Ovary (tissue), 7 donors: ENCODE measurements at regions not wholly inside any gene's neighbourhood (a gene's known extent, or its start where the extent isn't known, plus 50 kb on each side); places are given as distances from the start of the nearest gene placed in this dataset.
"Not testable (repeated sequence)": the region's sequence is repeated elsewhere in the genome, so short reads cannot be mapped to it uniquely, and the experiment has no call there.

ENCODE experiments used
- DNase-seq, 5 donors: peaks; one replicate each; pipeline ENCODE4 v3.0.0-alpha.2; 2019 to 2020
- H3K27ac ChIP-seq, 2 donors: fragments of 200-600 bp; one replicate each; pipeline versions ENCODE4 v1.5.1 to v1.8.0; 2019 to 2022
- H3K27me3 ChIP-seq: fragments of 200-600 bp; one replicate; pipeline ENCODE4 v1.8.0; 2022
- H3K36me3 ChIP-seq: fragments of 200-600 bp; sonication (generic); one replicate; pipeline ENCODE4 v1.5.1; 2019
- H3K4me1 ChIP-seq: one replicate; pipeline ENCODE4 v1.8.1; 2013; ENCODE audit warnings: mild to moderate bottlenecking, moderate library complexity; ENCODE audit not compliant: insufficient read depth
- H3K4me3 ChIP-seq: fragments of 200-600 bp; sonication (generic); one replicate; pipeline ENCODE4 v1.5.1; 2017
- H3K9me3 ChIP-seq, 2 donors: fragments of 200-600 bp in 1 of 2; sonication (generic) in 1 of 2; one replicate each; pipeline versions ENCODE4 v1.5.1 to v1.8.1; 2013 to 2019; ENCODE audit warnings: mild to moderate bottlenecking in 1 of 2, moderate library complexity in 1 of 2
- EP300 ChIP-seq: sonication (generic); formaldehyde crosslinking; IDR thresholded peaks from one replicate; pipeline ENCODE4 v1.6.1; 2017; ENCODE audit warnings: antibody characterized with exemption
- POLR2A ChIP-seq: fragments of 450-650 bp; IDR thresholded peaks from one replicate; pipeline ENCODE4 v1.6.1; 2017; ENCODE audit warnings: antibody characterized with exemption, mild to moderate bottlenecking, moderate library complexity
- WGBS, 3 donors: extraction: QIAGEN DNeasy Blood & Tissue Kit in 1 of 3; methylation state at CpG; one replicate each; pipeline versions ENCODE4 v1.1.5 to v1.1.7; 2013 to 2017; 5-methylcytosine and 5-hydroxymethylcytosine counted together
- intact Hi-C, 4 donors: fragments of 100-400 bp; cut with DNase I; formaldehyde crosslinking; loops; one replicate each; pipeline versions ENCODE4 v1.11.0 to v1.15.1; 2022 to 2023
- TF ChIP-seq, protein P1 (sequence below), 3 donors: fragments of 450-650 bp in 2 of 3; fragments of 200-600 bp in 1 of 3; IDR thresholded peaks; one replicate each; pipeline versions ENCODE4 v1.5.1 to v1.8.0; 2016 to 2022; ENCODE audit warnings: antibody characterized with exemption in 3 of 3, mild to moderate bottlenecking in 1 of 3
- donor health status: DM: no; HTN: no; CAD: no; lungs with moderate emphysema.
- donor health status: DM: no; HTN: no; CAD: no.
- donor health status: Bipolar disorder and iron deficiency.
- donor health status: DM: no; HTN: no; CAD: no.
- donor health status: DM: yes; HTN: yes; CAD: no.

DNA sequence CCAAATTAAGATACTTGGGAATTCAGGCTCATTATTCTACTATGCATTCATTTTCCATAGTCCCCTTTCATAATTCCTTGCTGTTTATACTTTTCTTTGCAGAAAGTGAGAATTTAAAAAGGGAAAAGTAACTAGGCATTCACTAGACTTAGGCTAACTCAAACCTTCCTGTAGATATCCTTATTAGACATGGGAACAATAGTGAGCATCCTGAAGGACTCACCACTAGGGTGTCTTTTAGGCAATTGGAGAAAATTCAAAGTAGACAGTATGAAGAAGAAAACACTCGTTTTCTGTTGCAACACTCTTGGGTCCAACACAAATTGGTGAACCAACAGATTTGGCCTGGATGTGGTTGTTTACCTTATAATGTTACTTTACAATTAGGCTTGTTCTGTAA, 213.2 kb upstream of the GRIN3A start:
- intact Hi-C loops = no loop called here
- TF ChIP-seq, protein P1, sequence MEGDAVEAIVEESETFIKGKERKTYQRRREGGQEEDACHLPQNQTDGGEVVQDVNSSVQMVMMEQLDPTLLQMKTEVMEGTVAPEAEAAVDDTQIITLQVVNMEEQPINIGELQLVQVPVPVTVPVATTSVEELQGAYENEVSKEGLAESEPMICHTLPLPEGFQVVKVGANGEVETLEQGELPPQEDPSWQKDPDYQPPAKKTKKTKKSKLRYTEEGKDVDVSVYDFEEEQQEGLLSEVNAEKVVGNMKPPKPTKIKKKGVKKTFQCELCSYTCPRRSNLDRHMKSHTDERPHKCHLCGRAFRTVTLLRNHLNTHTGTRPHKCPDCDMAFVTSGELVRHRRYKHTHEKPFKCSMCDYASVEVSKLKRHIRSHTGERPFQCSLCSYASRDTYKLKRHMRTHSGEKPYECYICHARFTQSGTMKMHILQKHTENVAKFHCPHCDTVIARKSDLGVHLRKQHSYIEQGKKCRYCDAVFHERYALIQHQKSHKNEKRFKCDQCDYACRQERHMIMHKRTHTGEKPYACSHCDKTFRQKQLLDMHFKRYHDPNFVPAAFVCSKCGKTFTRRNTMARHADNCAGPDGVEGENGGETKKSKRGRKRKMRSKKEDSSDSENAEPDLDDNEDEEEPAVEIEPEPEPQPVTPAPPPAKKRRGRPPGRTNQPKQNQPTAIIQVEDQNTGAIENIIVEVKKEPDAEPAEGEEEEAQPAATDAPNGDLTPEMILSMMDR (IDR thresholded peaks at IDR 0.05) = no peak
- no peak for TF ChIP-seq POLR2A
- TF ChIP-seq EP300 = no peak
- Histone ChIP-seq H3K9me3 (no peaks in the 10 kb centered on the region), H3K36me3 (no peaks in the 10 kb centered on the region), H3K4me3 (no peak overlapping the region), H3K27me3 (no peaks in the 10 kb centered on the region), H3K4me1 (no peaks in the 10 kb centered on the region), H3K27ac (no peak overlapping the region)
- WGBS, 3 donors = 41 to 72% (median 68%) methylated on average over 1 of the region's 1 CpG
- no peak for DNase-seq

DNA sequence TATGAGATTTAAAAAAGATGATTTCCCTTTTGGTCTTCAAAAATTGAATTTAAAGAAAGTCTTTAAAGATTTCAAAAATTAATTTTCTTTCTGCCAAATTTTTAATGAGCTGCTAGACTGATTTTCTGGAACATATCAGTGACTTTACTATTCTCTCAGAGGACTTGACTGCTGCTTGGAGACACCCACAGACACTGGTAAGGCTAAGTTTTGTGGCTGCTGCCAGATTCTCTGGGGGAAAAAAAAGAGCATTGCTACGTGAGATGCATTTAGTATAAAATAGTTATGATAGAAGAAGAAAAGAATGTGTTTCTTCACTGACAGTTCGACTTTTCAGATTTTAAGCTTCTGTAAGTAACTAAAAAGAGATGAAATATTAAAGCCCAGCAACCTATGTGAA, 193.3 kb upstream of the GRIN3A start:
- H3K4me1 ChIP-seq = no peaks in the 10 kb centered on the region
- TF ChIP-seq, protein P1 (IDR thresholded peaks at IDR 0.05) = no peak
- TF ChIP-seq EP300 (no peak), POLR2A (no peak)
- DNase-seq = no peak
- WGBS, 3 donors = 35 to 46% (median 39%) methylated on average over 2 of the region's 2 CpGs
- no peak overlapping the region for H3K27ac ChIP-seq
- intact Hi-C loops = no loop called here
- no peaks in the 10 kb centered on the region for H3K36me3 ChIP-seq
- H3K27me3 ChIP-seq = no peaks in the 10 kb centered on the region
- no peak overlapping the region for H3K4me3 ChIP-seq
- no peaks in the 10 kb centered on the region for H3K9me3 ChIP-seq

DNA sequence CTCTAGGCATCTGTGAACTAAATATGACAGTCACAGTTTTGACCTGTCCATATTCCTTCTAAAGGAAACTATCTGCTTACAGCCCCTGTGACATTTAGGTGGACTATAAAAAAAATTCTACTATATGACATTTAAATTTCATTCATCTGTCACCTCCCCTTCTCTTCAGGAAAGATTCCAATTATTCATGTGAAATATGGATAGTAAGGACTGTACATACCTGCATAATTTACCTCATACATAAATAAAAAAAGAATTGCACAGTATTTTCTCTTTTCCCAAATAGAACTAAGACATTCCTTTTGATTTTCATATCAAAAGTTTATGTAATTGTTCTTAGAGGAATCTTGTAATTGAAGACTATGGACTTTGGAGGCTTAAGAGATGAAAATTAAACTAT, 192.3 kb upstream of the GRIN3A start:
- Histone ChIP-seq H3K4me1 (no peaks in the 10 kb centered on the region), H3K9me3 (no peaks in the 10 kb centered on the region), H3K27me3 (no peaks in the 10 kb centered on the region)

DNA sequence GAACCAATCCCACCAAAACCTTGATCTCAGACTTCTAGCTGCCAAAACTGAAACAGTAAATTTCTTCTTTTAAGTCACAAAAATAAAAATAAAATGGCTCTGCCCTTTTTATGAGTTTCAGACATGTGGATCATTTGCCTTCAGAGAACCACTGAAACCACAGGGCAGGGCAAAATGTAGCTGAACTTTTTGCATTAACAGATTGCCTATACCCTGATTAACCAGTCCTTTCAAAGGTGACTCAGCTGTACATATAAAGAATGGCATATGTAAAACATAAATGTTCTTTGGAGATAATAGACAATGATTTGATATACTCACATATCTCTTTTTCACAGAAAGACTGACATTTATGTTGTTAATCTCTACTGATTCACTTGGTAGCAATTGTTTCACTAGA, 187.1 kb upstream of the GRIN3A start:
- H3K27me3 ChIP-seq = no peaks in the 10 kb centered on the region
- H3K9me3 ChIP-seq = no peaks in the 10 kb centered on the region
- TF ChIP-seq, protein P1 (IDR thresholded peaks at IDR 0.05) = no peak
- TF ChIP-seq EP300 (no peak), POLR2A (no peak)
- H3K27ac ChIP-seq = no peak overlapping the region
- H3K4me3 ChIP-seq = no peak overlapping the region
- no peak for DNase-seq
- no peaks in the 10 kb centered on the region for H3K36me3 ChIP-seq
- intact Hi-C loops = no loop called here
- H3K4me1 ChIP-seq = no peaks in the 10 kb centered on the region

More for the DNA sequence above, 192.3 kb upstream of the GRIN3A start:
- Histone ChIP-seq H3K27ac (no peak overlapping the region), H3K36me3 (no peaks in the 10 kb centered on the region), H3K4me3 (no peak overlapping the region)
- intact Hi-C loops = no loop called here
- DNase-seq = no peak
- TF ChIP-seq, protein P1 (IDR thresholded peaks at IDR 0.05) = no peak
- TF ChIP-seq EP300 = no peak
- TF ChIP-seq POLR2A = no peak

DNA sequence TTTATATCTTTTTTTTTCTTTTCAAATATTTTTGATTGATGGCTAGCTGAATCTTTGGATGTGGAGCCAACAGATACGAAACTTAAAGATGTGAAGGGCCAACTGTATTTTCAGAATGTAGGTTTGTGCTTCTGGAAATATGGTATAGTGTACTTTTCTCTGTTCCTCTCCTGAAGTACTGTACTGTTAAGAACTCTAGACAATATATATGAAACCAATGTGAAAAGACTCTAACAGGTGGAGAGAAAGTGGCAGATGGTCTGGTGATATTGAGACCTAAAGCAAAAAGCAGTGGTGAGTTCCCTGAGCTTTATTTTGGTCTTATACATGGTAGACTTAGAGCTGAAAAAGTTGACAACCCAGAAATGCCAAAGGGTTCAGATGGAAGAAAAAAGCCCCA, 185.0 kb upstream of the GRIN3A start:
- DNase-seq = no peak
- intact Hi-C loops = no loop called here
- Histone ChIP-seq H3K4me1 (no peaks in the 10 kb centered on the region), H3K9me3 (no peaks in the 10 kb centered on the region), H3K27me3 (no peaks in the 10 kb centered on the region), H3K4me3 (no peak overlapping the region), H3K27ac (no peak overlapping the region), H3K36me3 (no peaks in the 10 kb centered on the region)
- TF ChIP-seq EP300 (no peak), POLR2A (no peak)
- TF ChIP-seq, protein P1 (IDR thresholded peaks at IDR 0.05) = no peak
- 48 to 81% (median 70%) methylated on average over 1 of the region's 1 CpG for WGBS, 3 donors

DNA sequence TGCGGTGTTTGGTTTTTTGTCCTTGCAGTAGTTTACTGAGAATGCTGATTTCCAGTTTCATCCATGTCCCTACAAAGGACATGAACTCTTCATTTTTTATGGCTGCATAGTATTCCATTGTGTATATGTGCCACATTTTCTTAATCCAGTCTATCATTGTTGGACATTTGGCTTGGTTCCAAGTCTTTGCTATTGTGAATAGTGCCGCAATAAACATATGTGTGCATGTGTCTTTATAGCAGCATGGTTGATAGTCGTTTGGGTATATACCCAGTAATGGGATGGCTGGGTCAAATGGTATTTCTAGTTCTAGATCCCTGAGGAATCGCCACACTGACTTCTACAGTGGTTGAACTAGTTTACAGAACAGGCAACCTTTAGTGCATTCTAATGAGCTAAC, 178.5 kb upstream of the GRIN3A start:
- intact Hi-C loops, H3K4me3 ChIP-seq, DNase-seq, H3K27ac ChIP-seq, H3K9me3 ChIP-seq, H3K4me1 ChIP-seq, H3K36me3 ChIP-seq, H3K27me3 ChIP-seq: not testable (repeated sequence)
- WGBS, 3 donors = 68 to 93% (median 81%) methylated on average over 4 of the region's 4 CpGs
